ENCODE measurements at regions not wholly inside any gene's neighbourhood (a gene's known extent, or its start where the extent isn't known, plus 50 kb on each side); places are given as distances from the start of the nearest gene placed in this dataset.

GRCh38 chr1:239899747-239900146, 191.9 kb upstream of the FMN2 start:
- Histone ChIP-seq H3K4me1 (ENCODE audit: insufficient read depth) (no peaks in the 10 kb centered on the region), H3K27me3 (no peaks in the 10 kb centered on the region), H3K36me3 (no peaks in the 10 kb centered on the region), H3K9me3 (no peaks in the 10 kb centered on the region), H3K27ac (no peak overlapping the region), H3K4me3 (no peak overlapping the region)
- TF ChIP-seq CTCF (IDR thresholded peaks at IDR 0.05) (no peak), EP300 (IDR thresholded peaks at IDR 0.05) (no peak), POLR2A (IDR thresholded peaks at IDR 0.05) (no peak)
- no peak for DNase-seq
- 94 to 95% (median 95%) methylated on average over 3 of the region's 3 CpGs for WGBS, 3 donors
- intact Hi-C loops (cut with DNase I) = loop anchor here in 1 of 4 donors (10.0 kb wide), 1 partner anchor 495 kb away; no protein-coding TSS in a partner anchor

GRCh38 chr1:239906394-239906793, 185.3 kb upstream of the FMN2 start:
- H3K4me3 ChIP-seq = no peak overlapping the region
- H3K9me3 ChIP-seq = no peaks in the 10 kb centered on the region
- no peaks in the 10 kb centered on the region for H3K27me3 ChIP-seq
- H3K27ac ChIP-seq = no peak overlapping the region
- intact Hi-C loops (cut with DNase I) = no loop called here
- no peak for DNase-seq
- WGBS, 3 donors = 86 to 87% (median 87%) methylated on average over 5 of the region's 5 CpGs
- TF ChIP-seq EP300 (IDR thresholded peaks at IDR 0.05) = no peak
- TF ChIP-seq POLR2A (IDR thresholded peaks at IDR 0.05) = no peak
- TF ChIP-seq CTCF (IDR thresholded peaks at IDR 0.05) = no peak
- H3K36me3 ChIP-seq = no peaks in the 10 kb centered on the region
- no peaks in the 10 kb centered on the region for H3K4me1 ChIP-seq (ENCODE audit: insufficient read depth)

- Histone ChIP-seq H3K4me3 (no peak overlapping the region), H3K9me3 (no peaks in the 10 kb centered on the region), H3K4me1 (ENCODE audit: insufficient read depth) (no peaks in the 10 kb centered on the region), H3K27me3 (no peaks in the 10 kb centered on the region), H3K27ac (no peak overlapping the region), H3K36me3 (no peaks in the 10 kb centered on the region)
- 80 to 87% (median 87%) methylated on average over 10 of the region's 10 CpGs for WGBS, 3 donors
- no peak for DNase-seq
- intact Hi-C loops (cut with DNase I) = no loop called here
- no peak for TF ChIP-seq CTCF (IDR thresholded peaks at IDR 0.05)
- TF ChIP-seq POLR2A (IDR thresholded peaks at IDR 0.05) = no peak
- TF ChIP-seq EP300 (IDR thresholded peaks at IDR 0.05) = no peak
These were observed 181.8 kb upstream of the FMN2 start for GRCh38 chr1:239909898-239910297.

- no peak for TF ChIP-seq EP300 (IDR thresholded peaks at IDR 0.05)
- TF ChIP-seq CTCF (IDR thresholded peaks at IDR 0.05) = no peak
- no peak for TF ChIP-seq POLR2A (IDR thresholded peaks at IDR 0.05)
- 73 to 77% (median 74%) methylated on average over 6 of the region's 6 CpGs for WGBS, 3 donors
- intact Hi-C loops (cut with DNase I) = no loop called here
- Histone ChIP-seq H3K4me1 (ENCODE audit: insufficient read depth) (peaks cover 2% of the 10 kb centered on the region), H3K9me3 (no peaks in the 10 kb centered on the region), H3K36me3 (no peaks in the 10 kb centered on the region), H3K27me3 (no peaks in the 10 kb centered on the region), H3K27ac (no peak overlapping the region), H3K4me3 (no peak overlapping the region)
- DNase-seq = no peak
These were observed 179.2 kb upstream of the FMN2 start for GRCh38 chr1:239912471-239912870.

All from ovary (tissue), 7 donors.